ENCODE measurements at regions not wholly inside any gene's neighbourhood (a gene's known extent, or its start where the extent isn't known, plus 50 kb on each side); places are given as distances from the start of the nearest gene placed in this dataset.

DNA sequence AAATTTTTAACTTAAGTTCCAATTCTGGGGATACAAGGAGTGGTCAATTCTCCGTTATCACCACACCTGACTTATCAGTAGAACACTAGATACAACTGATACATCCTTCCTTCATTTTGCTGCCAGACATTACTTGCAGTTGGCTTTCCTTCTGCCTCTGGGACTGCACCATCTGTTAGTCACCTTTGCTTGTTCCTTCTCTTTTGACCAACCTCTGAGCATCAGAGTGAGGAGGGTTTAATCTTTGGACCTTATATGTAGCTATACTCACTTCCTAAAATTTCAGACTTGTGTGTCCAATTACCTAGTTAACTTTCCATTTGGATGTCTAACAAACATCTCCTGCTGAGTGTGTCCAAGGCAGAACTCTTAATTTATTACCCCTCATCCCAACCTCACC lies 330.7 kb downstream of the PTTG2 start:
- no peak for TF ChIP-seq POLR2AphosphoS5 (IDR thresholded peaks at IDR 0.05)
- no peak for TF ChIP-seq CTCF (IDR thresholded peaks at IDR 0.05)
- no peak for TF ChIP-seq POLR2A (IDR thresholded peaks at IDR 0.05)

All from gastroesophageal sphincter (tissue), 3 donors.